Fibroblast of skin of scalp (primary cell): ENCODE measurements at regions not wholly inside any gene's neighbourhood (a gene's known extent, or its start where the extent isn't known, plus 50 kb on each side); places are given as distances from the start of the nearest gene placed in this dataset.
A peak's percentile ranks its signal among the peaks of the same experiment; 100 is the strongest.
"Not testable (repeated sequence)": the region's sequence is repeated elsewhere in the genome, so short reads cannot be mapped to it uniquely, and the experiment has no call there.

Experiments
- DNase-seq: peaks from one replicate; pipeline ENCODE4 v3.0.0-alpha.2; 2013

DNA sequence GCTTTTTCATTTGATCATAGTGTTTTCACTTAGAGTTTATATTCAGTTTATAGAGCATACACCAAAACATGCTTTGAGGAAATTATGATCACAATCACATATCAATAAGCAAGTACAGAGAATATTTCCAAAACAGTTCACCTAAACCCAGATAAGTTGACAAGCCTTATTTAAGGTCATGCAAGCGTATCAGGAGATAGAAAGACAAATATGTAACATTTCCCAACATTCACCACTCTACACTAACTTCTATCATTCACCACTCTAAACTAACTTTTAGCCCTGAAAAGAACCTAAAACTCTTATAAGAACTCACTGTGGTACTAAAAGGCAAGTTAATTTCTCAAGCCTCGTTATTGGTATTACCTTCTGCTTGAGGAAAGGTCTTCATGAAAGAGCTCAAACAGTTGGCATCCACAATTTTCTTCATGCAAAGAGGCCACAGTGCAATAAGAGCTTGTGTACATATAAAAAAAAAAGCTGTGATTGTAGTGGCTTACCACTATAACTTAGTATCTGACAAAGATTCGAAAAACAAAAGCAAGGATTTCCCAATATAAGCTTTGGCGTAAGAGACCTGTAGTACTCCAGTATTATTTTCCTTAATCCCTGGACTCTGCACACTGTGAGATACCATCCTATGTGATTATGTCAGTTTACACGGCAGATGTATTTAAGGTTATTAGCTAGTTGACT is 903.3 kb downstream of the STIM2 start:
- DNase-seq = no peak

DNA sequence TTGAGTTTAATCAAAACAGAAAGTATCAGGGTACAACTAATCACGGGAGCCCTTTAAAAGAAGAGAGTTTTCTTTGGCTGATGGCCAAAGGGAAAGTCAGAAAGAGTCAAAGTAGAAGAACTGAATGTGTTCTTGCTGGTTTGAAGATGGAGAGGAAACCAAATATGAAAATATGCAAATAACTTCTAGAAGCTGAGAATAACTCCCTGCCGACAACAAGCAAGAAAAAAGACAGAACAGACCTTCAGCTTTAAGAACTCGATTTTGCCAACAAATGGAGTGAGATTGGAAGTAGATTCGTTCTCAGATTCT is 903.8 kb downstream of the STIM2 start:
- DNase-seq = no peak

DNA sequence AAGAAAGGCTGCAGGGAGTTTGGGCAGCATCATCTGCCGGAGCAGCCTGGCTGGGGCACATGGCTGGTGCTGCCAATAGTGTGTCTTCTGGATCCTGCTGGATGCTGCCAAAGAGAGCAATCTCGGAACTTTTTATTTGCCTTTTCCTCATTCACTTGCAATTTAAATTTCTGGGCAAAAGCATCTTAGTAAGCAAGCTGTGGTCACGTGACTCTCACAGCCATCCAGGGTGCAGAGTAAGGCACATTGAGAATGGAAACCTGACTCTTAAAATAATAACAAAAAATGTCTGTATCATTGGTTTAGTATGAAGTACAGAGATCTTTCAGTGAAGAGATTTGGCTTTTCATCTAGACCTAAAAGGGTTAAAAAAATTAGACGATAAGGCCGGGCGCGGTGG is 910.3 kb downstream of the STIM2 start:
- no peak for DNase-seq

DNA sequence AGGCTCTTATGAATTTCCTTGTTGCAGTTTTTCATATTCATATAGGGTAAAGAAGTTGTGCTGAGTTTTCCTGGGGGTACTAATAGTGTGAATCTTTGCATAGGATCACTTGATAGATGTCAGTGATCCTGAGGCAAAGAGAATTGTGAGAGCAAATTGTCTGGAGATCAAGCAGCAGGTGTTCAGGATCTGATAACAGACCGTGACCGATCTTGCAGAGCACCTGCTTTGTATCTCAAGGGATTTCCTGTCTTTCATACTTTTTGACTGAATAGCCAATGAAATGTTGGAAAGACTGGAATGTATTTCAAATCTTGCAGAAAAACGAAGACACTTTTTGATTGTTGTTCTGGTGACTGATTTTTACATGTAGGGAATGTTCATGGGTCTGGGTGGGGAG is 914.5 kb downstream of the STIM2 start:
- no peak for DNase-seq

DNA sequence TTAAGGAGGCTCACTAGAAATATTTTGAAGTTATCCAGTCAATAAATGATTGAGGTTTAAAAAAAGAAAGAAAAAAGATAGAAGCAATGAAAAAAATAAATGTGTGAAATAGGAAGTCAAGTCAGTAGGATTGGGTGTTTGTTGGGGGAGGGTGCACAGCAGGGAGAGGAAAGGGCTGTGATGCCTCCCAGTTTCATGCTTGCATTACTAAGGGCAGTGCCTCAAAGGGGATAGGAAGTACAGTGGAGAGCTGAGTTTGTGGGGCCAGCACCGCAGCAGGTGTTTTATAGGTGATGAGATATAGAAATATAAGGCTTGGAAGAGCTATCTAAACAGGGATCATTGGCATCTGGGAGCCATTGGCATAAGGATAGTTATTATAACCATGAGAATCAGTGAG is 919.2 kb downstream of the STIM2 start:
- DNase-seq = no peak

DNA sequence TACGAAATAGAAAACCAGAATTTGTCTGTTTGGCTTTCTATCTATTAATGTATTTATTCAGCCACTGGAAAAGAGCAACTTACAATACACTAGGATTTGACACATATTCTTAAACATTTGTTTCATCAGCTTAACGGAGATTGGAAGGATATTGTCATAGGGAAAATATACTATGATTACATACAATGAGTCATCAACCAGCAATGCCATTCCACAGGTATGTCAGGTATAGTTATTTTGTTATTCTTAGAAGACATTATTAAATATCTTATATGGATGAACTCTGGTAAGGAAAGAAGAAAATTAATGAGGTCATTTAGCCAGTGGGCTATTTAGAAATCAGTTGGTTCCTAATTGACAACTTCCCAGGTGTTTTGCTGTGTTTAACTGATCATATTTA is 926.6 kb downstream of the STIM2 start:
- DNase-seq = no peak

DNA sequence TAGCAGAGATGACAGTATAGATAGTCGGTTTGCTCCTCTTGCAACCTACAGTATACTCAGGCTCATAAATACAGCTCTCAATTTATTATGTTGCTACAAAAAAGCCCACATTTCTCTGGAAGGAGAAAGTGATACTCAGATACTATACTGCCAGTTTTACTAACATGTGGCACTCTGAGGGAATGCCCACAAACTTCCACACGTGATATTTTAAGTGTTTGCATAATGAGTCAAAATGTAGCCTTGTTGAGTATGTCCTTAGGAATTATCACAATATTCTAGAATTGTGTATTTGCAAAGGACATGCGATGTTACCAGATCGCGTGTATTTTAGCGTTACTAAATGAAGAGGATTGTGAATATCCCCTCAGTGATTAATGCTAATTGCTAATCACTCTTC is 929.1 kb downstream of the STIM2 start:
- peak; percentile 56 for DNase-seq

DNA sequence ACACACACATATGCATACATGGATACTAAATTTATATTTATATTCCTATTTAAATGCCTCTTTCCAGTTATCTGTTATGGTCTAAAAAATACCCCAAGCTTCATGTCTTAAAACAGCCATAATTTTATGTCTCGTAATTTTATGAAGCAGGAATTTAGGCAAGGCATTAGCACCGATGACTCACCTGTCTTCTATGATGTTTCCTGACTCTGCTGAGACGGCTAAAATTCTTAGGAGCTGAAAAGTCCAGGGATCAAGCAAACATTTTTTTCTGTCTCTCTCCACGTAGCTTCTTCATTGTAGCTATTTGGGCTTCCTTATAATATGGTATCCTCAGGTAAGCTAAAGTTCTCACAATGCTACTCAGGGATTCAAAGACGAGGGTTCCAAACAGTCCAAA is 930.3 kb downstream of the STIM2 start:
- peak; percentile 51 for DNase-seq

DNA sequence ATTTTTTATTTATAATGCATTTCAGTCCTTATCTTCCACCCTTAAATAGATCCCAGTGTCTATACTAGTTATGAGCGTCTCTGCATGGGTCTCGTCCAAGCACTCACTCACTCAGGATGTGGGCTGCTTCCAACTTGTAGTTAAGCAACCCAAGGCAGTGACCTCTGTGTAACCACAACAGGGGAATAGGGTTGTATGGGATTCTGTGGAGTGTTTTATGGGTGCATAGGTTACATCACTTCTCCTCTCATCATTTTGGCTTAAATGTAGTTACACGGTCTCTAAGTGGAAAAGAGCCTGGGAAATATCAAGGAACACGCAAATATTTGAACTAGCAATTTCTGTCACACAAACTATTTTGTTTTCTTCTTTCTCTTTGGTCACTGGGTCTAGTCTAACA is 931.0 kb downstream of the STIM2 start:
- peak; percentile 21 for DNase-seq

DNA sequence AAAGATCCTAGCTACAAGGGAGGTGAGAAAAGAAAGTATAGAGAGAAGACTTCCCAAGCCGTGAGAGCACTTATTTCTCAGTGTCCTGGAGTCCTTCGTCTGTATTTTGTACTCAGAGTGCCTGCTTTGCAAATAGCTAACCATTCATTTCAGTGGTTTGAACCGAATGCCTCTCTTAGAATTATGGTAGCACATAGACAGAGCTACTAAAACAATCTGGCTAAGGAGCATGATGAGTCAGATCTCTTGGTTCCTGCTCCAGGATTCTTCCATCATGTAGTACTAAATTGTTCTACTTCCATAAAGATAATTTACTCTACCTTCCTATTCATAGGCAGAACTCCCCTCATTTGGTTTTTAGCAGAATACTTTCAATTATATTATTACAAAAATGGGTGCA is 946.6 kb downstream of the STIM2 start:
- DNase-seq = peak; percentile 26

DNA sequence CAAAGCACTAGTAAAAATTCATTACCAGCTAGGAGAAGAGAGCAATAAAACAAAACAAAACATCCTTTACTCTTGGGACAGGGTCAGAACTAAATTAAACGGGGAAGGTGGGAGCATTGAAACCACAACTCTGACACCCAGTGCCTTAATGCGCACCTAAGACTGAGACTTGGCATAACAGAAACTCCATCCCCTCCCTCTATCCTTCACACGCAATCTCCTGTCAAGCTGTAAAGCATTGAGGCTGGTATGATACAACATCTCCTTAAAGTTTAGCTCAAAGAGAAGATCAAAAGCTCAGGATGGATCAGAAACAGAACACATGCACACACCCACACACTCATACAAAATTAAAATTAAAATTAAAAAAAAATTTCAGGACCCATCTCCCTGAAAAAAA is 951.3 kb downstream of the STIM2 start:
- DNase-seq = no peak

DNA sequence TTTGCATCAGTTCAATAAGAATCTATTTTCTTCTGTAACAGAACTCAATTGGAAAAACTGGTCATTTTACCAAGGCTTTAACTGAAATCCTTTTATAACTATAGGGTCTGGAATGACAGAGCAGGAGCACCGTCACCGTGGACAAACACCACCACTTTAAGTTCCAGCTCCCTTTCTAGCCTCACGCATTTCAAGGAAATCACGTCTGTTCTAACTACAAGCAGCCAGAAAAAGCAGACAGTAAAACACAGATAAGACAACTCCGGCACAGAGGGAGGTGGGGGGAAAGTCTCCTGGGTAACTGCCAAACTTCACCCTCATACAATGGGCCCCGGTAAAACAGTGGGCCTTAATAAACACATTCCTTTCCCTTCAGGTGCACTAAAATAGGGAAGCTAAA is 952.6 kb downstream of the STIM2 start:
- DNase-seq = not testable (repeated sequence)

DNA sequence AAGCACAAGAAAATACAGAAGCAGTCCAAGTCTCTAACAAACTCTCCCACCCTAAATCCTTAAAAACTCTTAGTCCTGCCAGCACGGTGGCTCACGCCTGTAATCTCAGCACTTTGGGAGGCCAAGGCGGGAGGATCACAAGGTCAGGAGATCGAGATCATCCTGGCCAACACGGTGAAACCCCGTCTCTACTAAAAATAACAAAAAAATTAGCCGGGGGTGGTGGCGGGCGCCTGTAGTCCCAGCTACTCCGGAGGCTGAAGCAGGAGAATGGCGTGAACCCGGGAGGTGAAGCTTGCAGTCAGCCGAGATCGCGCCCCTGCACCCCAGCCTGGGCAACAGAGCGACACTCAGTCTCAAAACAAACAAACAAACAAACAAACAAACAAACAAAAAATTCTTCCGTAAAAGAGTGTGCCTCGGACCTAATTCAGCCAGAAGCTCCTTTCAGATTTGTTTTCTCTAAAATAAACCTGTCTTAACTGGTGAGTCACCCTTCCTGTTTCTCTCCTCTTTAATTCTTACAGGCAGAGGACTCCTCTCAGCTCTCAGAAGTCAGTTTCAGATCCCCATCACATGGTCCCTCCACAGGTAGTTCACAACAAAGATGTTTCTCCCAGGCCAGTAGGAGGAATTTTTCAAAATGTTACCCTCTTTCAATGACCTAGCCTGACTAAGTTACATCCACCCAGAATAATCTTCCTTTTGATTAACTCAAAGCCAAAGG is 953.2 kb downstream of the STIM2 start:
- not testable (repeated sequence) for DNase-seq

DNA sequence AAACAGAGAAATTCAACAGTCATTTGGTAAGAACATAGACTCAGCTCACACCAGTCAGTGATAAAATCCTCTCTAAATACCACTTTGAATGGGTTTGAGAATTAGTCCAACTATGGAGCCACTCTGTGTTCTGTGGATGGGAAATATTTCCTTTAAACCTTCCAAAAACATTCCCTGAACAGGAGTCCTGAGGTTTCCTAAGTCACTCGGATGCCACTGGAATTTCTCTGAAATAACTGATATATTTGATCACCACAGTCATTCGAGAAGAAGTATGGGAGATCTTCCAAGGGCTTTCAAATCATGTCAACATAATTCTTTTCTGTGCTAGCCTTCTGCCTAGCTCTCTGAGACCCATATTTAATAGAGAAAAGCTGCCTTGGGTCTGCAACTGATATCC is 958.6 kb downstream of the STIM2 start:
- peak; percentile 92 for DNase-seq

DNA sequence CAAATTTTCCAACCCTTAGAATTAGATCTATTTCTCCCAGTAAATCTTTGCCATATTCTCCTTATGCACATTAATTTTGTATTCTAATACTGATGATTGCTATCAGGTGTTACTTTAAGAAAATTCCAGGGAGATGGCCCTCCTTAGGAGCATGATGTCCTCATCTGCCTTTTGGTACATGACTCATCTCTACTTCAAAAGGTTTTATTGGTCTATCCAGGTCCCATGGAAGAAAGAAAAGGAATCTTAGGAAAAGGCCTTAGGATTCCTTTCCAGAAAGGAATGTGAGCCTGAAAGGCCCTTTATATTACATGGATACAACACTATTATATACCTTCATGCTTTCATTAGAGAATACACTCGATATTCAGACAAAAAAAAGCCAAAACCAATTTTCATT is 968.2 kb downstream of the STIM2 start:
- DNase-seq = peak; percentile 10

DNA sequence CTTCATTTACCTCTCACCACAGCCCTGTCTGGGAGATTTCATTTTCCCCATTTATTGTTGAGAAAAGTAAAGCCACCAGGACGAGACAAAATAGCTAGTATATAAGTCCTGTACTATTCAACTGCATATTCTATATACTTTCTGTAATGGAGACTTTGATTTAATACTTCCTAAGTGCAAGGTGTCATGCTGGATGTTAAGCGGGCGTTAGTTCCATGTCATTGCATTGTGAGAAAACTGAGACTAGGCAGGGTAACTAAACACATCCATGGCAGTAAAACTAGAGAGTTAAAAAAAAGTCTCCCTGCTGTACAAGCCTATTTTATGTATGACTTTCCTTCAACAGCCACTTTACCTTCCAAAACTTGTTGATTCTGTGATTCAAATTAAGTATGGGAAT is 969.6 kb downstream of the STIM2 start:
- no peak for DNase-seq

DNA sequence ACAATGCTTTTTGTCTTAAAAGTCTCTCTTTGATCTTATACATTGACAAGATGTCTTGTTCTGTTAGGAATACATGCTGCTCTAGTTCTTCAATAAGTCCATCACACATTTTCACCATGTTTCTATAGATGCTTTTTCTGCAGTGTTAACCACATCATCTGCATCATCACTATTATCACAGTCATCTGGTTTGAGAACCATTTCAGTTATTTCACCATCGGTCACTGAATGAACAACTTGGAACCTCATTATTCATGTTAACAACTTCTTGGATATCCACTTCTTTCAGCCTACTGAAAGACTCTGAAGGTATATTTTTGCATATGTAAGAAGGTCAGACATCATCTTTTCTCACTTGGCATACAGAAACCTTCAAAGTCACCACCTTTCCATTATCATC is 975.2 kb downstream of the STIM2 start:
- peak; percentile 41 for DNase-seq

DNA sequence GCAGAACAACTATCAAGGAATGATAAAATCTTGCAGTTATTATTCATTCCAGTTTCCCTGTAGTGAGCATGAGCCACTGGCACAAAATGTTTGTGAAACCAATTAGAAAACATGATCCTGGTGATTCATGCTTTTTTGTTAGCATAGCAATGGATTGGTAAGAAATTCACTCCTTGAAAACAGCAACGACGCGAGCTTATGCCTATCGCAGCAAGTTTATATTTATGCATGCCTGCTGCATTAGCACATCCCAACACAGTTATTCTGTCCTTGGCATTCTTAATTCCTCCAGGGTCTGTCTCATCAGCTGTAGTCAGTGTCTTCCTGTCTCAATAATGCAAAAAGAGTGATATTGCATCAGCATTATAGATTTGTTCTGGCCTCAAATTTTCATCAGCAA is 975.9 kb downstream of the STIM2 start:
- DNase-seq = peak; percentile 89

DNA sequence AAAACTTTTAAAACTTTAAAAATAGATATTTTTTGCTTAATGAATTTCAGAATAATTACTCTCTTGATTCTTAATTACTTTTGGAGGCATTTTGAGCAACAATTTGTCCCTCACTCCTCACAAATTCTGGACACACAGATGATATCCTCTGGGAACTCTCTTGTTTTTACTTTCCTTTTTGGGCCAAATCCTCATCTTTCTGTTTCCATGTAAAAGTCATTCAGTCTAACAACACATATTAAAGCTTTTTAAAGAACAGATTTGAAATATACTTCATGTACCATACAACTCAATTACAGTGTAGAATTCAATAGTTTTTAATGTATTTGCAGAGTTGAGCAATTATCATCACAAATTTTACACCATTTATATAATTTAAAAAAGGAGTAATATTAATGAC is 983.1 kb downstream of the STIM2 start:
- no peak for DNase-seq

DNA sequence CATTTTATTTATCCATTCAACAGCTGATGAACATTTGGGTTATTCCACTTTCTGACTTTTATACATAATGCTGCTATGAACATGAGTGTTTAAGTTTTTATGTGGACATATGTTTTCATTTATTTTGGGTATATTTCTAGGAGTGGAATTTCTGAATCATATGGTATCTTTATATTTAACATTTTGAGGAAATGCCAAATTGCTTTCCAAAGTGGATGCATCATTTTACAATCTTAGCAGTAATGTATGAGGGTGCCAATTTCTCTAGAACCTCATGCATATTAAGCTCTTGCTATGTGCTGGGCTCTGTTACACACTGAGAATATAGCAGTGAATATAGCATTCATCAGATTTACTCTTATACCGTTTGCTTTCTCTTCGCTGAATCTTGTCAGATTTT is 983.7 kb downstream of the STIM2 start:
- peak; percentile 86 for DNase-seq

DNA sequence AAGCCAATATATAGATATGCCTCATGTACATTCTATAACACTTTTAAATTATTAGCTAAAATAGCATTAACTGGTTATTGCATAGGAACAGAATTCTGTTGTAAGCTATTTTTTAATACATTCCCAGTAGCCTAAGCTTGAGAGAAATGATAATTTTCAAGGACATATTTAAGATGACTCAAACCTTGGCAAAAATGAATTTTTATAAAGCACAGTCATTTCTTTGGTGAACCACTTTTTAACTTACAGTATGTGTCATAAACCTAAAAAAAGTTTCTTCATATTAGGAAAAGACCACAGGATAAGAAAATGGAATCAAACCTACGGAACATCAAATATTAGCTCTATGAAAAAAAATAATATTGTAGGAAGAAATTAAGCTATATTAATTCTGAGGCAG is 986.3 kb downstream of the STIM2 start:
- DNase-seq = peak; percentile 59

DNA sequence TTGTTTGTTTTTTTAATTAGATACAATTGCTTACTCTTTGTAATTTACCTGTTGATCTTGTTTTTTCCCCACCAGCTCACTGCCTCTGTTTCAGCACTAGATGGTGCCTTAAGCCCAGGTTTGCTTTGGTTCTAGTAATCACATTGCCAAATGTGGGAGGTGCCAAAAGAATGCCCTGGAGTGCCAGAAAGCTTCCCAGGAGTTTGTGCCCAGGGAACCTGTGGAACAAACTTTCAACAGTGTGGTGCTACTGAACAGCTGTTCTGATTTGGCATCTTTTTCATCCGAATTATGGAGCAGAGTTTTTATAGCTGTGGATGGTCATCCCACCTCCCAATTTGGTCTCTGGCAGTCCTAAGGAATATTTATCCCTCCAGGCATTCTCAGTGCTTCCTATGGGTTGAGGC is 1000.7 kb downstream of the STIM2 start:
- DNase-seq = peak; percentile 74

DNA sequence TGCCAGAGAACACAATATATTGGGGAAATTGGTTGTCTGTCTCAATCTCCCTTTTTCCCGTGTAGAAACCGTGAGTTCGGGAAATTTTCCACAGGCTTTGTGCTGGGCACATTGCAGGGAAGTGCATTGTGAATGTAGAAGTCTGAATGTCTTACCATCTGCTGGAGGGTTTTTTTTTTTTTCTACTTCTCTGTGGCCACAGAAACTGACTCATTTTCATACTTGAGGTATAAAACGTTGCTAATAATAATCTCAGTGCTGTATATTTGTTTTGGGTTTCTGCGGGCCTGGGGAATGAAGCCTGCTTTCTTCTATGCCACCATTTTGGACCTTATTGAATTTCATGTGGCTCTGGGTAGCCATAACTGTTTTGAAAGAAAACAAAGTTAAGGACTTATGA is 1001.2 kb downstream of the STIM2 start:
- DNase-seq = peak; percentile 81

DNA sequence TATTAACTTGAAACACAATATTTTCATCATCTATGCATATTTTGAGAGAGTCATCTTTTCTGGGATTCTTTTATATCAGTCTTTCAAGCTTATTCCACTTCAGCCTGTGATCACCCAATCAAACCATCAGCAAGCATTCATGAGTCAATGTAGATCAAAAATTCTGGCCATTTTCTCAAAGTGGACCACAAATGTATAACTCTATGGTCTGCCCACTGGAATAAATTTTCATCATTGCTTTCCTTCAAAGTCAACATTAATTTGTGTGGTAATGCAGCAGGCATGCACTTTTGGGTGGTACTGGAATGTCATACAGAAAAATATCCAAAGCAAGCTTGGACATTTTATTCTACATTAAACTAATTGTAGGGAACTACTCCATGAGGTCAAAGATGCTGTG is 1013.0 kb downstream of the STIM2 start:
- DNase-seq = peak; percentile 59

DNA sequence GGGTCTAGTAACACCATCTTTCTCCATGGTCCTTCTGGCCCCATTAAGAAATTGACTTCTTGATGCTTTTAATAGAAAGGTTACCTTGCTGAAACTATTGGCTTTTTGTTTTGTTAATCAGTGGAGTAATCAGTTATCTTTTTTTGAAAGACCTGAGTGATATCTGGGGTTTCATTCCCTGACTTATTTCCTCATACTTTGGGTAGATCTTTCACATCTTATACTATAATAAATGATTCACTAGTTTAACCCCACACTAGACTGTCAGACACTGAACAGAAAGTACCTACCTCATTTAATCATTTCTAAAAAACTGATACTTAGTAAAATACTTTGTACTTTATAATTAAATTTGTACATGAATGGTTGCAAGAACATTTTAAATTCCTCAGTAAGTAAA is 1021.1 kb downstream of the STIM2 start:
- no peak for DNase-seq
